Keratinocyte (primary cell): ENCODE measurements at regions not wholly inside any gene's neighbourhood (a gene's known extent, or its start where the extent isn't known, plus 50 kb on each side); places are given as distances from the start of the nearest gene placed in this dataset.

Experiments
- DNase-seq: peaks from one replicate; pipeline ENCODE4 v3.0.0-alpha.2; 2011; ENCODE audit warnings: low read depth, missing footprints, low spot score
- FAIRE-seq: peaks from 2 replicates; lab custom pipeline; 2011; peaks lifted over from hg19 to GRCh38; lab: Jason Lieb, UNC
- H2AFZ ChIP-seq: 2 replicates; pipeline ENCODE4 v1.6.0; 2012; ENCODE audit warnings: low read length, control low read depth, inconsistent platforms; ENCODE audit not compliant: control insufficient read depth
- H3K27ac ChIP-seq: 2 replicates; pipeline ENCODE4 v1.5.1; 2011; ENCODE audit warnings: low read length; ENCODE audit not compliant: control insufficient read depth, insufficient read depth
- H3K27me3 ChIP-seq: 3 replicates; pipeline ENCODE4 v1.6.0; 2011; ENCODE audit warnings: low read length; ENCODE audit not compliant: control insufficient read depth, insufficient read depth; ENCODE audit errors: extremely low read depth
- H3K36me3 ChIP-seq, 2 experiments: 2 replicates in 1 of 2; 3 replicates in 1 of 2; pipeline ENCODE4 v1.5.1; 2011; ENCODE audit warnings: low read length in 2 of 2, mild to moderate bottlenecking in 1 of 2; ENCODE audit not compliant: control insufficient read depth in 2 of 2, insufficient read depth in 2 of 2; ENCODE audit errors: extremely low read depth in 1 of 2
- H3K4me1 ChIP-seq: 3 replicates; pipeline ENCODE4 v1.5.1; 2011; ENCODE audit warnings: low read length; ENCODE audit not compliant: control insufficient read depth, insufficient read depth; ENCODE audit errors: extremely low read depth
- H3K4me2 ChIP-seq: 3 replicates; pipeline ENCODE4 v1.6.0; 2011; ENCODE audit warnings: low read depth, low read length; ENCODE audit not compliant: control insufficient read depth, insufficient read depth; ENCODE audit errors: extremely low read depth
- H3K4me3 ChIP-seq, 3 experiments: fragments of 200-600 bp in 1 of 3; sonication (generic) in 1 of 3; 2 replicates in 2 of 3; 3 replicates in 1 of 3; pipeline ENCODE4 v1.5.1; 2011 to 2016; ENCODE audit warnings: low read length in 3 of 3, mild to moderate bottlenecking in 3 of 3, control low read depth in 2 of 3, inconsistent platforms in 1 of 3, low read depth in 1 of 3, mixed read lengths in 1 of 3, mixed run types in 1 of 3, moderate library complexity in 1 of 3; ENCODE audit not compliant: control insufficient read depth in 2 of 3, insufficient read depth in 2 of 3; ENCODE audit errors: extremely low read depth in 1 of 3
- H3K79me2 ChIP-seq: 2 replicates; pipeline ENCODE4 v1.6.0; 2012; ENCODE audit warnings: low read length; ENCODE audit not compliant: control insufficient read depth, insufficient read depth
- H3K9ac ChIP-seq: 3 replicates; pipeline ENCODE4 v1.6.0; 2011; ENCODE audit warnings: low read length; ENCODE audit not compliant: control insufficient read depth, insufficient read depth; ENCODE audit errors: extremely low read depth
- H3K9me1 ChIP-seq: 3 replicates; pipeline ENCODE4 v1.6.0; 2011; ENCODE audit warnings: low read length; ENCODE audit not compliant: control insufficient read depth, insufficient read depth; ENCODE audit errors: extremely low read depth
- H3K9me3 ChIP-seq: 2 replicates; pipeline ENCODE4 v1.5.1; 2012; ENCODE audit warnings: low read depth, low read length; ENCODE audit not compliant: control insufficient read depth
- H4K20me1 ChIP-seq: 3 replicates; pipeline ENCODE4 v1.6.0; 2011; ENCODE audit warnings: low read length; ENCODE audit not compliant: control insufficient read depth, insufficient read depth; ENCODE audit errors: extremely low read depth
- EZH2 ChIP-seq: IDR thresholded peaks from one replicate; pipeline ENCODE4 v1.6.1; 2012; ENCODE audit warnings: inconsistent platforms, mild to moderate bottlenecking, low read length, moderate library complexity
- dilution Hi-C: fragments of 300-500 bp; cut with MboI; formaldehyde crosslinking; loops from one replicate; pipeline ENCODE4 v1.7.0; 2020; ENCODE audit warnings: low sequenced_read_pairs; ENCODE audit not compliant: extremely low pct_ligation_motif_present
- TF ChIP-seq, protein P1 (sequence below), 3 experiments: IDR thresholded peaks in 1 of 3; conservative IDR thresholded peaks in 1 of 3; optimal IDR thresholded peaks in 1 of 3; 2 replicates in 2 of 3; 3 replicates in 1 of 3; pipeline versions ENCODE3 to v1.5.1; 2011; ENCODE audit warnings: low read length in 3 of 3, mild to moderate bottlenecking in 3 of 3, moderate library complexity in 2 of 3, control low read depth in 1 of 3, inconsistent platforms in 1 of 3; ENCODE audit not compliant: insufficient read depth in 2 of 3; ENCODE audit errors: extremely low read depth in 1 of 3

GRCh38 chr3:76669322-76669721 is 370.6 kb upstream of the ROBO2 start:
- dilution Hi-C loops = no loop called here
- FAIRE-seq = no peak
- H4K20me1 ChIP-seq = no peaks in the 10 kb centered on the region

GRCh38 chr3:76673171-76673570 is 366.7 kb upstream of the ROBO2 start:
- no peak overlapping the region for H2AFZ ChIP-seq
- no peak overlapping the region for H3K9ac ChIP-seq
- H3K27ac ChIP-seq = no peak overlapping the region
- TF ChIP-seq, protein P1, sequence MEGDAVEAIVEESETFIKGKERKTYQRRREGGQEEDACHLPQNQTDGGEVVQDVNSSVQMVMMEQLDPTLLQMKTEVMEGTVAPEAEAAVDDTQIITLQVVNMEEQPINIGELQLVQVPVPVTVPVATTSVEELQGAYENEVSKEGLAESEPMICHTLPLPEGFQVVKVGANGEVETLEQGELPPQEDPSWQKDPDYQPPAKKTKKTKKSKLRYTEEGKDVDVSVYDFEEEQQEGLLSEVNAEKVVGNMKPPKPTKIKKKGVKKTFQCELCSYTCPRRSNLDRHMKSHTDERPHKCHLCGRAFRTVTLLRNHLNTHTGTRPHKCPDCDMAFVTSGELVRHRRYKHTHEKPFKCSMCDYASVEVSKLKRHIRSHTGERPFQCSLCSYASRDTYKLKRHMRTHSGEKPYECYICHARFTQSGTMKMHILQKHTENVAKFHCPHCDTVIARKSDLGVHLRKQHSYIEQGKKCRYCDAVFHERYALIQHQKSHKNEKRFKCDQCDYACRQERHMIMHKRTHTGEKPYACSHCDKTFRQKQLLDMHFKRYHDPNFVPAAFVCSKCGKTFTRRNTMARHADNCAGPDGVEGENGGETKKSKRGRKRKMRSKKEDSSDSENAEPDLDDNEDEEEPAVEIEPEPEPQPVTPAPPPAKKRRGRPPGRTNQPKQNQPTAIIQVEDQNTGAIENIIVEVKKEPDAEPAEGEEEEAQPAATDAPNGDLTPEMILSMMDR (optimal IDR thresholded peaks at IDR 0.05 in 1 of 3, IDR thresholded peaks at IDR 0.05 in 1 of 3, conservative IDR thresholded peaks at IDR 0.05 in 1 of 3; ENCODE audit: extremely low read depth in 1 of 3, insufficient read depth in 2 of 3, low read length in 3 of 3) = no peak
- no peak for TF ChIP-seq EZH2
- no peaks in the 10 kb centered on the region for H4K20me1 ChIP-seq
- H3K4me1 ChIP-seq = no peaks in the 10 kb centered on the region
- DNase-seq (no peak), FAIRE-seq (no peak)
- H3K9me3 ChIP-seq = no peaks in the 10 kb centered on the region
- H3K27me3 ChIP-seq = no peaks in the 10 kb centered on the region
- no peak overlapping the region for H3K4me3 ChIP-seq
- no peaks in the 10 kb centered on the region for H3K9me1 ChIP-seq
- no peaks in the 10 kb centered on the region for H3K79me2 ChIP-seq
- dilution Hi-C loops = no loop called here
- no peak overlapping the region for H3K4me2 ChIP-seq
- no peaks in the 10 kb centered on the region for H3K36me3 ChIP-seq

More at GRCh38 chr3:76669322-76669721, 370.6 kb upstream of the ROBO2 start:
- H3K27ac ChIP-seq = no peak overlapping the region
- H3K79me2 ChIP-seq = no peaks in the 10 kb centered on the region
- no peaks in the 10 kb centered on the region for H3K36me3 ChIP-seq
- no peaks in the 10 kb centered on the region for H3K4me1 ChIP-seq
- no peak overlapping the region for H2AFZ ChIP-seq
- no peak for DNase-seq
- H3K9me3 ChIP-seq = no peaks in the 10 kb centered on the region
- H3K4me2 ChIP-seq = no peak overlapping the region
- H3K4me3 ChIP-seq = no peak overlapping the region
- H3K9me1 ChIP-seq = no peaks in the 10 kb centered on the region
- no peak overlapping the region for H3K9ac ChIP-seq
- TF ChIP-seq, protein P1 (optimal IDR thresholded peaks at IDR 0.05 in 1 of 3, IDR thresholded peaks at IDR 0.05 in 1 of 3, conservative IDR thresholded peaks at IDR 0.05 in 1 of 3; ENCODE audit: extremely low read depth in 1 of 3, insufficient read depth in 2 of 3, low read length in 3 of 3) = no peak
- no peak for TF ChIP-seq EZH2
- H3K27me3 ChIP-seq = no peaks in the 10 kb centered on the region
